BLaER1 (cell line): ENCODE measurements at regions not wholly inside any gene's neighbourhood (a gene's known extent, or its start where the extent isn't known, plus 50 kb on each side); places are given as distances from the start of the nearest gene placed in this dataset.
"Not testable (repeated sequence)": the region's sequence is repeated elsewhere in the genome, so short reads cannot be mapped to it uniquely, and the experiment has no call there.

ENCODE experiments used
- H3K27ac ChIP-seq: shearing (Covaris generic); formaldehyde crosslinking; 2 replicates; pipeline ENCODE4 v1.8.1; 2022
- H3K27me3 ChIP-seq: shearing (Covaris generic); formaldehyde crosslinking; 2 replicates; pipeline ENCODE4 v1.8.1; 2022
- H3K36me3 ChIP-seq: shearing (Covaris generic); formaldehyde crosslinking; 2 replicates; pipeline ENCODE4 v1.8.1; 2022
- H3K4me1 ChIP-seq: shearing (Covaris generic); formaldehyde crosslinking; 2 replicates; pipeline ENCODE4 v1.8.1; 2022
- H3K4me2 ChIP-seq: shearing (Covaris generic); formaldehyde crosslinking; 2 replicates; pipeline ENCODE4 v1.8.1; 2022
- H3K4me3 ChIP-seq: shearing (Covaris generic); formaldehyde crosslinking; 2 replicates; pipeline ENCODE4 v1.8.1; 2022
- H3K9ac ChIP-seq: shearing (Covaris generic); formaldehyde crosslinking; 2 replicates; pipeline ENCODE4 v1.8.1; 2022
- H3K9me3 ChIP-seq: shearing (Covaris generic); formaldehyde crosslinking; 2 replicates; pipeline ENCODE4 v1.8.1; 2022
- H4K20me1 ChIP-seq: shearing (Covaris generic); formaldehyde crosslinking; 2 replicates; pipeline ENCODE4 v1.8.1; 2022
- Cebpa-rat ChIP-seq: shearing (Covaris generic); IDR thresholded peaks from 2 replicates; pipeline ENCODE4 v1.8.1; 2022

DNA sequence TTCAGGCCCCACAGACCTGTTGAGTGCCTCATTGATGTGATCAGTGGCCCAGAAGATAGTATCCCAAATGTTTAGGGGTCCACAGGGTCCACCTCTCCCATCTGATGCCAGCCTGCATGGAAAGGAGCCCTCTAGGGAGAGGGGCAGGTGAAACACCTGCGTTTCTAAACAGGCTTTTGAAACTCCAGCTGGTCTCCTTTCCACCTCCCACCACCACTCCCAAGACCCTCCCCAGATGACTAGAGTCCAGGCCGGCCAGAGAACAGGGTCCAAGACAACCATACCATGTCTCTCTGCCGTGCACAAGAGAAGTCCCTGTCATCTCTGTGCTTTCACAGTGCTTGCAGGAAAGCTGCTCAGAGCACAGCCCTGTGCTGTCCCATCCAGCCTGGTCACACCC is 105.0 kb upstream of the NANOS1 start:
- H3K9ac ChIP-seq, result no peak overlapping the region
- no peak overlapping the region for H3K4me3 ChIP-seq
- H3K9me3 ChIP-seq, result peaks cover 10% of the 10 kb centered on the region

GRCh38 chr10:118925404-118926071 is 104.0 kb upstream of the NANOS1 start:
- Histone ChIP-seq H3K36me3 (no peaks in the 10 kb centered on the region), H3K9ac (no peak overlapping the region), H3K27ac (no peak overlapping the region), H3K4me3 (no peak overlapping the region), H3K27me3 (no peaks in the 10 kb centered on the region), H4K20me1 (no peaks in the 10 kb centered on the region), H3K9me3 (peaks cover 16% of the 10 kb centered on the region), H3K4me2 (no peak overlapping the region), H3K4me1 (0 out of 2 replicates have a peak, but pooled peaks cover 8% of the 10 kb centered on the region)
- TF ChIP-seq Cebpa-rat, result no peak

More for the DNA sequence above, 105.0 kb upstream of the NANOS1 start:
- no peak for TF ChIP-seq Cebpa-rat
- H3K27ac ChIP-seq, result no peak overlapping the region
- no peaks in the 10 kb centered on the region for H3K27me3 ChIP-seq
- no peak overlapping the region for H3K4me2 ChIP-seq
- H3K4me1 ChIP-seq, result no peaks in the 10 kb centered on the region
- no peaks in the 10 kb centered on the region for H4K20me1 ChIP-seq
- H3K36me3 ChIP-seq, result no peaks in the 10 kb centered on the region

GRCh38 chr10:118926072-118926417 is 103.5 kb upstream of the NANOS1 start:
- Histone ChIP-seq H3K4me1 (0 out of 2 replicates have a peak, but pooled peaks cover 9% of the 10 kb centered on the region), H3K4me2 (no peak overlapping the region), H3K36me3 (no peaks in the 10 kb centered on the region), H3K27me3 (no peaks in the 10 kb centered on the region), H3K4me3 (no peak overlapping the region), H3K9ac (no peak overlapping the region), H3K27ac (no peak overlapping the region), H3K9me3 (peaks cover 21% of the 10 kb centered on the region), H4K20me1 (no peaks in the 10 kb centered on the region)
- TF ChIP-seq Cebpa-rat, result no peak

GRCh38 chr10:118926441-118926840 is 103.1 kb upstream of the NANOS1 start:
- H3K9ac ChIP-seq, result no peak overlapping the region
- no peak for TF ChIP-seq Cebpa-rat
- 0 out of 2 replicates have a peak, but pooled peaks cover 9% of the 10 kb centered on the region for H3K4me1 ChIP-seq
- H3K9me3 ChIP-seq, result peaks cover 25% of the 10 kb centered on the region
- no peak overlapping the region for H3K4me3 ChIP-seq
- H3K4me2 ChIP-seq, result no peak overlapping the region
- H3K27me3 ChIP-seq, result no peaks in the 10 kb centered on the region
- no peaks in the 10 kb centered on the region for H3K36me3 ChIP-seq
- H4K20me1 ChIP-seq, result no peaks in the 10 kb centered on the region
- no peak overlapping the region for H3K27ac ChIP-seq

DNA sequence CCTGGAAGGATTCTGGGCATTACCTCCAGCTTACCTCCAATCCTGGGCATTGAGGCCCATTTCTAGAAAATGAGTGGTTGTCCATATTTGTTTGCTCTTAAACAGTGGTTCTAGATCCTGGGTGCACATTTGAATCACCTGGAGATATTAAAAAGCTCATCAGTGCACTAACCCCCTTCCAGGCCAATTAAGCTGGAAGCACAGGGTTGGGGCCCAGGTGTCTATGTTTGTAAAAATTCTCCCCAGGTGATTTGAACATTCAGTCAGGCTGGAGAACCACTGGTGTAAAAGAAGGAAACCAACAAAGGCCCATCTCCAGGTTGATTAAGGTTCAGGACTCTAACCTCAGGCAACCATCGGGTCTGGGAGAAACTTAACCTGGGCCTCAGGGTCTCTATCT is 102.6 kb upstream of the NANOS1 start:
- 0 out of 2 replicates have a peak, but pooled peaks cover 9% of the 10 kb centered on the region for H3K4me1 ChIP-seq
- H3K9ac ChIP-seq, result no peak overlapping the region
- no peaks in the 10 kb centered on the region for H3K36me3 ChIP-seq
- H3K27ac ChIP-seq, result no peak overlapping the region
- H3K4me2 ChIP-seq, result no peak overlapping the region
- no peak for TF ChIP-seq Cebpa-rat
- no peaks in the 10 kb centered on the region for H4K20me1 ChIP-seq
- no peaks in the 10 kb centered on the region for H3K27me3 ChIP-seq
- H3K4me3 ChIP-seq, result no peak overlapping the region
- peaks cover 30% of the 10 kb centered on the region for H3K9me3 ChIP-seq

- H3K4me2 ChIP-seq, result no peak overlapping the region
- H3K27me3 ChIP-seq, result no peaks in the 10 kb centered on the region
- TF ChIP-seq Cebpa-rat, result no peak
- H4K20me1 ChIP-seq, result no peaks in the 10 kb centered on the region
- H3K36me3 ChIP-seq, result no peaks in the 10 kb centered on the region
- H3K27ac ChIP-seq, result no peak overlapping the region
- H3K9me3 ChIP-seq, result peaks cover 34% of the 10 kb centered on the region
- H3K9ac ChIP-seq, result no peak overlapping the region
- no peak overlapping the region for H3K4me3 ChIP-seq
- 0 out of 2 replicates have a peak, but pooled peaks cover 9% of the 10 kb centered on the region for H3K4me1 ChIP-seq
These were observed 102.2 kb upstream of the NANOS1 start for GRCh38 chr10:118927321-118927720.

DNA sequence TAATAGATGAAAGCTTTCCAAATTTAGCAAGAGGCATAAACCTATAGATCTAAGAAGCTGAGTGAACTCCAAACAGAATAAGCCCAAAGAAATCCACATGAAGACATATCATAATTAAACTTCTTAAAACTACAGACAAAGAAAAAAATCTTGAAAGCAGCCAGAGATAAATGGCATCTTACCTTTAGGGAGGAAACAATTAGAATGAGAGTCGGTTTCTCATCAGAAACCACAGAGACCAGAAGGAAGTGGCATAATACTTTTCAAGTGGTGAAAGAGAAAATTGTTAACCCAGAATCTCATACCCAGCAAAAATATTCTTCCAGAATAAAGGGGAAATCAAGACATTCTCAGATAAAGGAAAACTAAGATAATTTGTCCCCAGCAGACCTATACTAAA is 98.9 kb upstream of the NANOS1 start:
- no peak for TF ChIP-seq Cebpa-rat
- Histone ChIP-seq H3K4me1 (0 out of 2 replicates have a peak, but pooled peaks cover 9% of the 10 kb centered on the region), H3K9ac (no peak overlapping the region), H4K20me1 (no peaks in the 10 kb centered on the region), H3K4me3 (no peak overlapping the region), H3K36me3 (no peaks in the 10 kb centered on the region), H3K27ac (no peak overlapping the region), H3K27me3 (no peaks in the 10 kb centered on the region), H3K9me3 (peaks cover 46% of the 10 kb centered on the region), H3K4me2 (no peak overlapping the region)

DNA sequence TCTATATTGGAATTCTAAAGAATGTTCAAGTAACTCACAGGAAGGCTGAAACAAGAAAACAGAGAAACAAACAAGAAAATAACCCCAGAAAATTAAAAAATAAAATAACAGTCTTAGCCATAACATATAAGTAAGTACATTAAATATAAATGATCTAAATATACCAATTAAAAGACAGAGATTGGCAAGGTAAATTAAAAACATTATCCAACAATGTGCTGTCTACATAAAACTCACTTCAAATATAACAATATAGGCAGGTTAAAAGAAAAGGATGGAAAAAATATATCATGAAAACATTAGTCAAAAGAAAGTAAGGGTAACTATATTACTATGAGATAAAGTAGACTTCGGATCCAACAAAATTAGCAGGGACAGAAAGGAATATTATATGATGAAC is 98.1 kb upstream of the NANOS1 start:
- H3K36me3 ChIP-seq, result no peaks in the 10 kb centered on the region
- H4K20me1 ChIP-seq, result no peaks in the 10 kb centered on the region
- no peak for TF ChIP-seq Cebpa-rat
- H3K9ac ChIP-seq, result no peak overlapping the region
- H3K4me3 ChIP-seq, result no peak overlapping the region; the same call in 1 of the 2 replicates
- H3K27me3 ChIP-seq, result no peaks in the 10 kb centered on the region
- H3K4me1 ChIP-seq, result 0 out of 2 replicates have a peak, but pooled peaks cover 9% of the 10 kb centered on the region
- H3K4me2 ChIP-seq, result no peak overlapping the region
- peaks cover 46% of the 10 kb centered on the region for H3K9me3 ChIP-seq
- no peak overlapping the region for H3K27ac ChIP-seq

DNA sequence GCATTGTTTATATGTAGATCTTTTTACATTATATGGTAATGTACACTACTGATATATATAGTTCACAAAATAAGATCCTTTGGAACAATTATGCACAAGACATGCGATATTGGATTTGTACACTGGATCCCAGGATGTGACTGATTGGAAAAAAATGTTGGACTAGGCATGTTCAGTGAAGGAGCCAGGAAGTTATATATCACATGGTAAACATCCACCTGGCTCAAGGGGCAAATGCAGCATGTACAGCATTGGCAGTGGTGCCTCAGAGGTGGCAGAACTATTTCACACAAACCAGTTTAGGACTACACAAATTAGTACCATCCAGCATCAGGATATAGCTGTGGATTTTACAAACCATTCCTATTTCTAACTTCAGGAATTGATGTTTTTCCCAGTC is 97.4 kb upstream of the NANOS1 start:
- not testable (repeated sequence) for H4K20me1 ChIP-seq, H3K4me3 ChIP-seq, H3K4me1 ChIP-seq, H3K27ac ChIP-seq, H3K36me3 ChIP-seq, H3K4me2 ChIP-seq, H3K27me3 ChIP-seq, H3K9ac ChIP-seq
- H3K9me3 ChIP-seq, result peaks cover 46% of the 10 kb centered on the region

GRCh38 chr10:118937226-118937625 is 92.3 kb upstream of the NANOS1 start:
- no peaks in the 10 kb centered on the region for H4K20me1 ChIP-seq
- peaks cover 13% of the 10 kb centered on the region for H3K9me3 ChIP-seq
- TF ChIP-seq Cebpa-rat, result no peak
- no peak overlapping the region for H3K4me2 ChIP-seq
- H3K4me1 ChIP-seq, result no peaks in the 10 kb centered on the region
- H3K36me3 ChIP-seq, result no peaks in the 10 kb centered on the region
- no peak overlapping the region for H3K4me3 ChIP-seq
- no peak overlapping the region for H3K9ac ChIP-seq
- H3K27me3 ChIP-seq, result no peaks in the 10 kb centered on the region
- H3K27ac ChIP-seq, result no peak overlapping the region
